SK-N-SH treated with all-trans-retinoic acid at 6 μM for 48 hours (cell line): ENCODE measurements at regions not wholly inside any gene's neighbourhood (a gene's known extent, or its start where the extent isn't known, plus 50 kb on each side); places are given as distances from the start of the nearest gene placed in this dataset.

Experiments
- ATAC-seq: fragments of 200-7000 bp; cut with Tn5 transposase; 3 replicates; pipeline ENCODE4 v1.9.1; 2020; ENCODE audit warnings: mild to moderate bottlenecking, moderate library complexity
- ARNTL ChIP-seq: fragments of 450-650 bp; formaldehyde crosslinking; IDR thresholded peaks from 2 replicates; pipeline ENCODE4 v1.5.0; 2020; ENCODE audit warnings: low read depth, mild to moderate bottlenecking, moderate library complexity, borderline replicate concordance
- BACH2 ChIP-seq: fragments of 250-450 bp; sonication (Bioruptor Pico); IDR thresholded peaks from 2 replicates; pipeline ENCODE4 v1.9.0; 2021; ENCODE audit warnings: mild to moderate bottlenecking, borderline replicate concordance
- CREB5 ChIP-seq: fragments of 250-450 bp; sonication (Bioruptor Pico); IDR thresholded peaks from 2 replicates; pipeline ENCODE4 v1.5.1; 2020; ENCODE audit warnings: low read depth, mild to moderate bottlenecking, moderate library complexity
- CSDC2 ChIP-seq: fragments of 250-450 bp; sonication (Bioruptor Pico); IDR thresholded peaks from 2 replicates; pipeline ENCODE4 v1.5.0; 2020; ENCODE audit warnings: mild to moderate bottlenecking, moderate library complexity
- CSRNP3 ChIP-seq: fragments of 250-450 bp; sonication (Bioruptor Pico); IDR thresholded peaks from 2 replicates; pipeline ENCODE4 v1.5.1; 2021; ENCODE audit warnings: mild to moderate bottlenecking, moderate library complexity
- ESRRG ChIP-seq: fragments of 250-450 bp; sonication (Bioruptor Pico); IDR thresholded peaks from 2 replicates; pipeline ENCODE4 v1.6.1; 2021; ENCODE audit warnings: mild to moderate bottlenecking
- GLIS3 ChIP-seq: fragments of 250-450 bp; sonication (Bioruptor Pico); IDR thresholded peaks from 2 replicates; pipeline ENCODE4 v1.5.0; 2020; ENCODE audit warnings: mild to moderate bottlenecking, moderate library complexity
- ISL1 ChIP-seq: fragments of 250-450 bp; sonication (Bioruptor Pico); IDR thresholded peaks from 2 replicates; pipeline ENCODE4 v2.1.2; 2022; ENCODE audit warnings: mild to moderate bottlenecking, moderate library complexity
- OSR1 ChIP-seq: fragments of 250-450 bp; sonication (Bioruptor Pico); IDR thresholded peaks from 2 replicates; pipeline ENCODE4 v1.8.0; 2022; ENCODE audit warnings: moderate library complexity, mild to moderate bottlenecking, inconsistent platforms
- PATZ1 ChIP-seq: fragments of 250-450 bp; sonication (Bioruptor Pico); IDR thresholded peaks from 2 replicates; pipeline ENCODE4 v1.8.0; 2020; ENCODE audit warnings: mild to moderate bottlenecking, moderate library complexity, borderline replicate concordance
- POU6F1 ChIP-seq: fragments of 250-450 bp; sonication (Bioruptor Pico); IDR thresholded peaks from 2 replicates; pipeline ENCODE4 v1.8.0; 2021; ENCODE audit warnings: low read depth, mild to moderate bottlenecking, moderate library complexity, borderline replicate concordance
- PPARA ChIP-seq: fragments of 250-450 bp; sonication (Bioruptor Pico); IDR thresholded peaks from 2 replicates; pipeline ENCODE4 v1.5.0; 2020; ENCODE audit warnings: mild to moderate bottlenecking, borderline replicate concordance
- RARB ChIP-seq: fragments of 250-450 bp; sonication (Bioruptor Pico); IDR thresholded peaks from 2 replicates; pipeline ENCODE4 v1.8.0; 2021; ENCODE audit warnings: mild to moderate bottlenecking, moderate library complexity
- SNAI2 ChIP-seq: fragments of 250-450 bp; sonication (Bioruptor Pico); IDR thresholded peaks from 2 replicates; pipeline ENCODE4 v1.5.0; 2020; ENCODE audit warnings: mild to moderate bottlenecking, moderate library complexity
- TCF4 ChIP-seq: fragments of 250-450 bp; sonication (Bioruptor Pico); IDR thresholded peaks from 2 replicates; pipeline ENCODE4 v1.8.0; 2021; ENCODE audit warnings: mild to moderate bottlenecking, moderate library complexity, borderline replicate concordance
- TOX ChIP-seq: fragments of 250-450 bp; sonication (Bioruptor Pico); IDR thresholded peaks from 2 replicates; pipeline ENCODE4 v1.8.0; 2021; ENCODE audit warnings: mild to moderate bottlenecking, moderate library complexity, borderline replicate concordance
- TSHZ2 ChIP-seq: fragments of 250-450 bp; sonication (Bioruptor Pico); IDR thresholded peaks from 2 replicates; pipeline ENCODE4 v1.5.0; 2020; ENCODE audit warnings: mild to moderate bottlenecking, moderate library complexity
- ZFP3 ChIP-seq: fragments of 250-450 bp; sonication (Bioruptor Pico); IDR thresholded peaks from 2 replicates; pipeline ENCODE4 v1.5.0; 2020; ENCODE audit warnings: mild to moderate bottlenecking, moderate library complexity
- ZNF565 ChIP-seq: fragments of 450-650 bp; formaldehyde crosslinking; conservative IDR thresholded peaks from 2 replicates; pipeline ENCODE4 v1.5.0; 2020; ENCODE audit warnings: low read depth, mild to moderate bottlenecking, moderate library complexity

- TF ChIP-seq ESRRG (CRISPR knock-in tag) = no peak
- no peak for TF ChIP-seq BACH2
Observed at GRCh38 chr4:133637161-133637560, 488.1 kb downstream of the PCDH10 start (continued).

GRCh38 chr4:133624744-133625143 lies 475.6 kb downstream of the PCDH10 start:
- TF ChIP-seq SNAI2 (CRISPR knock-in tag) (no peak), ZFP3 (CRISPR knock-in tag) (no peak), BACH2 (no peak), TCF4 (CRISPR knock-in tag) (no peak), TSHZ2 (CRISPR knock-in tag) (no peak), OSR1 (CRISPR knock-in tag) (no peak), RARB (CRISPR knock-in tag) (no peak)
- no peak for ATAC-seq

- no peak for ATAC-seq
- no peak for TF ChIP-seq SNAI2 (CRISPR knock-in tag)
- no peak for TF ChIP-seq PATZ1 (CRISPR knock-in tag)
Observed at GRCh38 chr4:133623847-133624246, 474.8 kb downstream of the PCDH10 start.

- ATAC-seq = no peak
- TF ChIP-seq RARB (CRISPR knock-in tag) (no peak), ZNF565 (CRISPR knock-in tag) (no peak), TSHZ2 (CRISPR knock-in tag) (no peak), PPARA (CRISPR knock-in tag) (no peak), TCF4 (CRISPR knock-in tag) (no peak), CREB5 (CRISPR knock-in tag) (no peak), CSDC2 (no peak), OSR1 (CRISPR knock-in tag) (no peak), ARNTL (CRISPR knock-in tag) (no peak), CSRNP3 (CRISPR knock-in tag) (no peak), TOX (CRISPR knock-in tag) (no peak), GLIS3 (CRISPR knock-in tag) (no peak), PATZ1 (CRISPR knock-in tag) (no peak), POU6F1 (CRISPR knock-in tag) (no peak), SNAI2 (CRISPR knock-in tag) (no peak), ZFP3 (CRISPR knock-in tag) (no peak), BACH2 (no peak), ISL1 (CRISPR knock-in tag) (no peak)
Observed at GRCh38 chr4:133621628-133622027, 472.5 kb downstream of the PCDH10 start.
